Hematopoietic multipotent progenitor cell treated with erythropoietin and hydrocortisone succinate and interleukin-3 and kit ligand, for 8 days (in vitro differentiated cells): ENCODE measurements at regions not wholly inside any gene's neighbourhood (a gene's known extent, or its start where the extent isn't known, plus 50 kb on each side); places are given as distances from the start of the nearest gene placed in this dataset.
"Not testable (repeated sequence)": the region's sequence is repeated elsewhere in the genome, so short reads cannot be mapped to it uniquely, and the experiment has no call there.

ENCODE experiments used
- DNase-seq: peaks from one replicate; pipeline ENCODE4 v3.0.0-alpha.2; 2015

DNA sequence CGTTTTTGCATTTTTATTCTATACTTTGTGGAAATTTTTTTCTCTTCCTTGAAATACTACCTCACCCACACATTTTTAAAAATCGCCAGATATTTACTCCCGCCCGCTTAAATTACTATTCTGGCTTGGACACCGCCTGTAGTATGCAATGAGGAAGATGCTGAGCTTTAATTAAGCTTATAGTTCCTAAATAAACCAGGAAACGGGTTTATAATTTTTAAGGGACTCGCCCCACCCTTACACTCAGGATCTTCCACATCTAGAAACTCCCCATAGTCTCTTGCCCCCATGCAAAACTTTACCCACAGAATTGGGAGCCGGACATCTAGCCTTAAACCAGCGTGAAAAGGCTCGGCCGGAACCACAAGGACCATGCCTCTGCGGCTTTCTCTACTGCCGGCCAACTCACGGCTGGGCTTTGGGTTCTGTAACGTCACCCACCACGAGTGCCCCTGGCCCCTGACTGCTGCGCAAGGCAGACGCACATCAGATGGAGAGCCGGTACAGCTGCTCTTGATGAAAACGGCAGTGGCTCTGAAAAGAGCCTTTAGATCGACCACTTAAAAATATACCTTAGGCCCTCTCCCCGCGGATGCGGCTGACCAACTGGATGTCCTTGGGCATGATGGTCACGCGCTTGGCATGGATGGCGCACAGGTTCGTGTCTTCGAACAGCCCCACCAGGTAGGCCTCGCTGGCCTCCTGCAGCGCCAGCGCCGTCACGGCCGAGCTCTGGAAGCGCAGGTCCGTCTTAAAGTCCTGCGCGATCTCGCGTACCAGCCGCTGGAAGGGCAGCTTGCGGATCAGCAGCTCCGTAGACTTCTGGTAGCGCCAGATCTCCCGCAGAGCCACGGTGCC, 66.3 kb downstream of the FAM72B start:
- DNase-seq, result not testable (repeated sequence)
